ENCODE measurements at regions not wholly inside any gene's neighbourhood (a gene's known extent, or its start where the extent isn't known, plus 50 kb on each side); places are given as distances from the start of the nearest gene placed in this dataset.
A peak's percentile ranks its signal among the peaks of the same experiment; 100 is the strongest.

- H2AFZ ChIP-seq (replicated peaks; ENCODE audit: low read length, poor library complexity), result no peak overlapping the region
- no peak overlapping the region for H3K56ac ChIP-seq (ENCODE audit: extremely low read depth, insufficient read depth, low read length)
- no peak overlapping the region for H2BK120ac ChIP-seq (ENCODE audit: low read depth, low read length)
- intact Hi-C loops (cut with micrococcal nuclease), result no loop called here
- no peak for TF ChIP-seq SMC3 (IDR thresholded peaks at IDR 0.05; ENCODE audit: low read depth, low read length)
- TF ChIP-seq CEBPB (IDR thresholded peaks at IDR 0.05; ENCODE audit: low read depth, low read length), result 0 out of 2 replicates have a peak, but pooled peaks have one; percentile 4
- TF ChIP-seq MXI1 (IDR thresholded peaks at IDR 0.05; ENCODE audit: borderline replicate concordance, low read depth, low read length), result no peak
- TF ChIP-seq POLR2A (IDR thresholded peaks at IDR 0.05; ENCODE audit: low read depth, low read length), result no peak
- no peak for TF ChIP-seq RCOR1 (IDR thresholded peaks at IDR 0.05; ENCODE audit: insufficient replicate concordance, low read length)
- TF ChIP-seq MAFK (IDR thresholded peaks at IDR 0.05; ENCODE audit: low read depth, low read length), result no peak
- no peak for TF ChIP-seq FOS (IDR thresholded peaks at IDR 0.05; ENCODE audit: low read depth, low read length)
- H3K27ac ChIP-seq (ENCODE audit: insufficient read depth, low read length), result no peak overlapping the region
- H3K9me1 ChIP-seq (ENCODE audit: insufficient read depth, low read length), result no peaks in the 10 kb centered on the region
- H3K9me3 ChIP-seq (ENCODE audit: control insufficient read depth, insufficient read depth, low read length), result peaks cover 24% of the 10 kb centered on the region
- no peak overlapping the region for H3K23ac ChIP-seq (ENCODE audit: low read depth, low read length)
- H3K18ac ChIP-seq (ENCODE audit: low read depth, low read length), result no peak overlapping the region
- no peaks in the 10 kb centered on the region for H3K36me3 ChIP-seq (ENCODE audit: control insufficient read depth, insufficient read depth, low read length)
- no peak overlapping the region for H2BK15ac ChIP-seq (ENCODE audit: low read depth, low read length)
- H4K8ac ChIP-seq (ENCODE audit: low read depth in 2 of 2, low read length in 2 of 2), result no peak overlapping the region
- no peaks in the 10 kb centered on the region for H3K4me1 ChIP-seq (ENCODE audit: control insufficient read depth, insufficient read depth, low read length)
- no TSS peak for BruUV-seq (replicated peaks)
- H4K91ac ChIP-seq (ENCODE audit: insufficient read depth, low read depth, low read length), result no peak overlapping the region
- H3K9ac ChIP-seq (ENCODE audit: low read depth, low read length), result no peak overlapping the region
- H2BK20ac ChIP-seq (ENCODE audit: low read depth, low read length), result no peak overlapping the region
- no peak overlapping the region for H2AK5ac ChIP-seq (ENCODE audit: low read depth, low read length)
- dilution Hi-C loops (cut with HindIII; ENCODE audit: low sequenced_read_pairs, unreplicated experiment), result no loop called here
- H3K4me2 ChIP-seq (ENCODE audit: low read depth, low read length), result no peak overlapping the region
- no peak overlapping the region for H2AK9ac ChIP-seq (replicated peaks; ENCODE audit: low read depth, low read length, poor library complexity)
- WGBS, 2 experiments (ENCODE audit: extremely low coverage in 2 of 2, insufficient read length in 1 of 2), result 30% methylated on average over 2 of the region's 5 CpGs; no CpG with 5 or more reads in 1 of the 2 experiments
- in situ Hi-C loops (cut with MboI; ENCODE audit: low sequenced_read_pairs), result no loop called here
- no peak for ATAC-seq (ENCODE audit: low read depth)
- H3K4ac ChIP-seq (ENCODE audit: low read depth, low read length), result no peak overlapping the region
- CTCF ChIA-PET, result no interaction called here
- H3K14ac ChIP-seq (replicated peaks; ENCODE audit: low read depth, low read length), result no peak overlapping the region
- no peaks in the 10 kb centered on the region for H4K20me1 ChIP-seq (ENCODE audit: insufficient read depth, low read length)
- POLR2A ChIA-PET (ENCODE audit: unreplicated experiment), result no interaction called here
- DNase-seq, result no peak
- H3K79me1 ChIP-seq (ENCODE audit: low read depth in 1 of 2, low read length in 2 of 2), result no peaks in the 10 kb centered on the region
- H3K27me3 ChIP-seq (ENCODE audit: control insufficient read depth, insufficient read depth, low read length), result no peaks in the 10 kb centered on the region
- H4K5ac ChIP-seq (ENCODE audit: low read depth, low read length), result no peak overlapping the region
- H3K4me3 ChIP-seq (ENCODE audit: insufficient read depth, low read depth, low read length), result no peak overlapping the region
- H2BK5ac ChIP-seq (ENCODE audit: low read depth, low read length, poor library complexity, severe bottlenecking), result no peak overlapping the region
Measured at GRCh38 chr10:130404476-130405055, 268.4 kb downstream of the GLRX3 start.
